HG02943 (cell line): ENCODE measurements at regions not wholly inside any gene's neighbourhood (a gene's known extent, or its start where the extent isn't known, plus 50 kb on each side); places are given as distances from the start of the nearest gene placed in this dataset.

Experiments used
- ATAC-seq: cut with Tn5 transposase; IDR thresholded peaks from one replicate; pipeline ENCODE4 v1.9.1; 2021; ENCODE audit warnings: mild to moderate bottlenecking, low read depth, moderate library complexity; ENCODE audit not compliant: unreplicated experiment

DNA sequence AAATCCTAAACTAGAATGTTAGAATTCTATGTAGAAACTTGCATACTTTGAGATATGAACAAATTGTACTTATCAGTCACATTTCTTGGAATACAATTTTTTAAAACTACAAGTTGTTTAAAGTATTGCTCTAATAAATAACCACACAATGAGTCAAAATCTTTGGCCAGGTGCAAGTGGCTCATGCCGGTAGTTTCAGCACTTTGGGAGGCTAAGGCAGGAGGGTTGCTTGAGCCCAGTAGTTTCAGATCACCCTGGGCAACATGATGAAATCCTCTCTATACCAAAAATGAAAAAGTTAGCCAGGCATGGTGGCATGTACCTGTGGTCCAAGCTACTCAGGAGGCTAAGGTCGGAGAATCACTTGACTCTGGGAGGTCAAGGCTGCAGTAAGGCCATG is 257.8 kb downstream of the COX7C start:
- ATAC-seq, result no peak

DNA sequence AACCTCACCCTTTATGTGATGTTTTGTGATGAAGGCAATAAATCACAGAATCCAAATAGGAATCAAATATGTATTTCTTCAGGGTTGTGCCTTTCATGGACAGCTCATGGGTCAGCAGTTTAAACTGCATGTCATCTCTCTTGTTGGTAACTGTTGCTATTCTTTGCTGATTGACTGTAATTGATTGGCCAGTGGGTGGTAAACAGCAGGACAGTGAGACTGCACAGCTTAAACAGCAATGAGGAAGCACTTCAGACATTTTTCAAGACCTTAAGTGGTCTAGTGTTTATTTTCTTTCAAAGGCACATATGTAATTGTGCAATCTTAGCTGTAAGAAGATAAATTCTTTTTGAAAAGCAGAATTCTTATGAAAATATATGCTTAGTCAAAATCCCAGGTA is 260.5 kb downstream of the COX7C start:
- ATAC-seq, result no peak

DNA sequence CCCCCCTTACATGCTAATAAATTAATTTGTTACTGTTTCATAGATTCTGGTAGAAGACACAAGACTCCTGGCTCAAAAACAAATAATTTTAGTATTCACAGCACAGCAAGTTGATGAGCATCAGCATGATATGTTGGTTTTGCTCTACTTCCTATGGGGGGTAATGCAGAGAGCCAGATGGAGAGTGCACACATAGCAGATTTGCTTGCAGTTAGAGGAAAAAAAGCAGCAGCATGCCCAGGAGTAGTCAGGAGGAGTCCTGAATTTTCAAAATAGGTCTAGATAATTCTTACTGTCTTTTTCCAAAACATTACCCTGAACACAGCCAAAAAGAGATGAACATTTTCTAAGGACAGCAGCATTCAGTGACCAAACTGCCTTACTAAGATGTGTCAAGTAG is 261.3 kb downstream of the COX7C start:
- no peak for ATAC-seq

DNA sequence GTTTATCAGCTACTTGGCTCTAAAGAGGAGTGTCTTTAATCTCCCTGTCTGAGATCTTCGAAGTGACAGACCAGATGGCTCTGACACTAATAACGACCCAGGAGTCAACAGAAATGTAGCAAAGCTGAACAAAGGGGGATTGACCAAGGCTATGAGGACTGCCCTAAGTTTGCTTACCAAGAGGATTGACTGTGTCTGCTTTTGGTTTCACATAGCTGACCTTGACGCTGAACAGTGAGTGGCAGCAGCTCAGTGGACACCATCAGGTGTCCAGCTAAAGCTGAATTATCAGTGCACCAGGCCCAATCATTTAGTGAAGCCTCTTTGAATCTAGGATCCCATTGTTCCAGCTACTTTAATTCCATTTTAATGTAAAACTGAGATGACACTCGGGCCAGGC is 262.6 kb downstream of the COX7C start:
- no peak for ATAC-seq

DNA sequence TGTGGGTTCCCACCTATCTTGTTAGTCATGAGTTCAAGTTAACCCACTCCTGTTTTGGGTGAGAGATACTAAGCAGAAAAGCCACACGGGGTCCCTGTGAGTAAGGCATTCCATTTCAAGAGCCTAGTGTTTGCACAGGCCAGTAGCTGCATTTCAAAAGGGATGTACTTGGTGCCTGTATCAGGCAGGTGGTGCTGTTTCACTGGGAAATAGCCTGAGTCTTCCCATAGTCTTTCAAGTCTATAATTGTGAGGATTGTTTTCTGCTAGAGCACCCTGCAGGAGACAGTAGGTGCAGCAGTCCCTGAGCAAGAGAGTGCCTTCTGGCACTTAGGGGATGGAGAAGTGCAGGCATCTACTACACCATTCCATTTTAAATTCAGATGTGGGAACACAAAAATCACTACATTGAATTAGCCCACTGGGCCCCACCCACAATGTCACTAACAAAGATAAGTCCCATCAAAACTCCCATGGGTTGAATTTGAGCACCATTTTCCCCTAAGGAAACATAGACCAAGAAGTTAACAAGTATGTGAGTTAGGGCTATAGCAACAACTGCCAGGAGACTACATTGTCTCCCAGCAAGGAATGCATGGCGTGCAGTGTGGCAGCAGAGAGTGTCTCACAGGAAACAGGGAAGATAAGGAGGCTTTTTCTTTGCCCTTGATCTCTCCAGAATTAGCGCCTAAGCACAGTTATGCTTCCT is 263.2 kb downstream of the COX7C start:
- ATAC-seq, result peak; percentile 91

DNA sequence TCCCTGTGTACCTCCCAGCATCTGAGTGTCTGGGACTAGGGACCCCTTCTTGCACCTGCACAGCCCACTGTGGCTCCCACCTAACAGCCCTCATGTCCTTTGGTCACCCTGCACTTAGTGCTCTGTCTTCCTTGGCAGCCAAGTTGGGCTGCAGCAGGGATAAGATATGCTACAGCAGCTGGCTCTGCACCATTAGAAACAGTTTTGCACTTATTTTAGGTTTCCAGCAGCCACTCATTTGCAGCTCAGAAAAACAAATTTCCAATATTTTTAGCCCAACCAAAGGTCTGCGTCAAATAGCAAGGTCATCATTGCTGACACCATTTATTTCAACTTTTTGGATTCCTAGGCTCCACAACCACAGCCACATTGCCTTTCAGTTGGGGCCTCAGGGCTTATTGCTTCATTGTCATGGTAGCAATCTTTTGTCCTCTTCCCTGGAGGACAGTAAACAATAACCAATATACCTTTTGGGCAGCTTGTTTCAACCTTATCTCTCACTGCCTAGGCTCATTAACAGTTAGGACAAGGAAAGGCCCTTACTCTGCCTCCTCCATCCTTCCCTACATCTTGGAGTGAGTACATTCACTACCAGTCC is 263.9 kb downstream of the COX7C start:
- no peak for ATAC-seq

GRCh38 chr5:86884608-86885007 is 266.9 kb downstream of the COX7C start:
- no peak for ATAC-seq

DNA sequence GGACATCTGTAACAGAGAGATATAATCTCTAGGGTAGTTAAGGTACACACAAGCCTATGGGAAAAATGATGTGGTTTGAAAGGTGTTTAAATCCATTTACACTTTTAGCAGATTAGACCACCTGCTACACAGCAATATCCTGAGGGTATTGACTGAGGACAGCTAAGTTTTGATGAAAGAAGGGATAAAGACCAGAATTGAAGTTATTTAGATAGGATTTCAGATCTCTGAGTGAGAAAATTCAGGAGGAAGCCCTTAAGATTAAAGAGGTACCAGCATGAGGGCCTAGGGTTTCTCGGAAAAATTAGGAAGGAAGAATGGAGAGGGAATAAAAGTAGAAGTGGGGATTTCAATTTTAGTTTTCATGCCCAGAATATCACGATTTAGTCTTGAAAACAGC is 267.3 kb downstream of the COX7C start:
- no peak for ATAC-seq

- no peak for ATAC-seq
Measured at GRCh38 chr5:86885489-86886230, 267.9 kb downstream of the COX7C start.

GRCh38 chr5:86890375-86890774 is 272.6 kb downstream of the COX7C start:
- ATAC-seq, result no peak

GRCh38 chr5:86894056-86894455 is 276.3 kb downstream of the COX7C start:
- no peak for ATAC-seq

- ATAC-seq, result no peak
Measured at GRCh38 chr5:86896916-86897315, 279.2 kb downstream of the COX7C start.

DNA sequence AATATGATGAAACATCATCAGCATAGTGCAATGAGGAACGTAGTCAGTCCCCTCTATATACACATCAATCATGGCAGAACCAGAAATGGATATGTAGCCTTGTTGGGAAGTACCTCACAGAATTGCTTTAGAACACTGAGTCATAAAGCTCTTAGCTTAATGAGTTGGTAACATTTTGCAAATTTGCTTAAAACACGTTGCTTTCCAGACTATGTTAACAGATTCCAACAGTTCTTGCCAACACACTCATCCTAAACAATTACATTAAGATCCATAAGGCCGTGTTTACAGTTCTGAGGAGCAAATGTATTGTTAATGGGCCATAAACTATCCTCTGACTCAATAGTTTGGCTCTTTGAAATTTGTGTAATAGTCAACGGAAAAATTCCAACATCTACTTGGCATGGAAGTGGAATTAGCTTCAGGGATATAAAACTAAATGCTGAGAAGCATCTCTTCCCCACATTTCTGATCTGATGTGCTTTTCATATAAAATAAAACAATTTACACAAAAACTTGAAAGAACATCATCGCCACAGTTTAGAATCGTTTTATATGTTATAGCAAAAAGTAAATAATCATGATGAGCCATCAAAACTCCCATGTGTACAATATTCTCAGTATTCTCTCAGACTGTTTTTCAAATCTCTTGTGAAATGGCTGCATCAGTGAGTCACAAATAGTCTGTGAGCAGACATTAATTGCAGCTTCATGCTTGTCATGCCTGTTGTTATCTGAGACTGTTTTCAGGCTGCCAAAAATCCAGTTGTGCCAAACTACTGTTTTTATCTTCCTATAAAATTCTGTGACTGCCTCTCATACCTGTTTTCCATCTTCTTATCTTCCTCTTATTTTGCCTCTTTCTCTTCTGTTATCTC is 291.9 kb downstream of the COX7C start:
- ATAC-seq, result no peak

DNA sequence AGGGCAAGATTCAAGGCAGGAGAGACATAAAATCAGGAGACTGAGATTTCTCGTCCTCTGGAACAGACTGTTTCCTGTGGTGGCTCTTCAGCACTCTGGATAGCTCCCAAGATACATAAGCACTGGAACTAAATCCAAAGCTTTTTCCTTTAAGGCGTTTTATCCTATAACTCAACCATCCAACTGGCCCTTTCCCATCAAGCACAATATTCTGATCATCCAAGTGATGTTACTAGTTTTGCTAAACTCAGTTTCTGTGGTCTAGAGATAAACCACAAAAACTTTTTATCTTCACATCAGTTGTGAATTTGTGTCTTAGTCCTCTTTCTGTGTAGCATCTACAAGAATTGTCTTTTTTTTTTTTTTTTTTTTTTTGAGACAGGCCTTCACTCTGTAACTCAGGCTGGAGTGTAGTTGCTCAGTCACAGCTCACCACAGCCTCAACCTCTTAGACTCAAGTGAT is 299.4 kb downstream of the COX7C start:
- no peak for ATAC-seq

DNA sequence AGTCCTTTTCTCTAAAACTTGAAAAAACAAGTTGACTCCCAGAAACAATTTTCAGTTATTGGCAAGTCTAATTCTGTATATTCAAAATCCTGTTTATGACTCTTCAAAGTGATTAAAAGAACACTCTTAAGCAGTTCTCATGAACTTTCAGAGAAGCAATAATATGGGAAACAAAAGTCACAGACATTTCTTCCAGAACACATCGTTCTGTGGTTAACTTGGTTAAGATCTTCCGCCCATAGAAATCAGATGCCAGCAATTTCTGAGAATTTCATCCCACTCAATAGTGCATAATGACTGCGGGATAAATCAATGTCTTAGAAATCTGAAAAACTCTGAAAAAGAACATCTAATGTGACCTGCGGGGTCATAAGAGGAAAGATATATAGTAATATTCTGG is 300.5 kb downstream of the COX7C start:
- no peak for ATAC-seq

- no peak for ATAC-seq
Measured at GRCh38 chr5:86926033-86926432, 308.3 kb downstream of the COX7C start.

DNA sequence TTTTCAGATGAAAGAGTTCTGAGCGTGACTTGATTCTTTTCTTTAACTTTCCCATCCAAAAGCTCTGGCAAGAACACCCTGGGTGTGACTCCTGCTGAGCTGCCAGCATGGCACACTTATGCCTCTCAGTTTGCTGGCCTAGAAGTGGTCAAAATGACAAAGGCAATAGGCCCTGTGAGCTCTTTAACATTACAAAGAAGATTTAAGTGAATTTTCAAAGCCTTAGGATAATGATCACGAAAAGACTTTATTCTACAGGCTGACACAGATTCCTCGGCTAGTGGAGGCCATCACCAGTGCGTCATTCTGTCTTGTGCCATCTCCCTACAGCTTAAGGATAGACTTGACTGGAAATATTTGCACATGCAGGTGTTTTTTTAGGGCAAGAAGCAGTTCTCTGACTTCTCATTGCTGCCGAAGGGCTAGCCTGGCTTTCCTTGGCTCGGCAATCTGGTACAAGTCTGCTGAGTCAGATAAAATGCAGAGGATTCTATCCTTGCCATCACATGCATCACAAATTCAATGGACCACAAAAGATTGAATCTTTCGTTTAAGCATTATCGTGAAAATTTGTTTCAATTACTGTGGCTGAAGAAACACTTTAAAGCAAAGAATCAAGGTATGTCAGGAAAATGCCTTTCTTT is 311.5 kb downstream of the COX7C start:
- no peak for ATAC-seq

DNA sequence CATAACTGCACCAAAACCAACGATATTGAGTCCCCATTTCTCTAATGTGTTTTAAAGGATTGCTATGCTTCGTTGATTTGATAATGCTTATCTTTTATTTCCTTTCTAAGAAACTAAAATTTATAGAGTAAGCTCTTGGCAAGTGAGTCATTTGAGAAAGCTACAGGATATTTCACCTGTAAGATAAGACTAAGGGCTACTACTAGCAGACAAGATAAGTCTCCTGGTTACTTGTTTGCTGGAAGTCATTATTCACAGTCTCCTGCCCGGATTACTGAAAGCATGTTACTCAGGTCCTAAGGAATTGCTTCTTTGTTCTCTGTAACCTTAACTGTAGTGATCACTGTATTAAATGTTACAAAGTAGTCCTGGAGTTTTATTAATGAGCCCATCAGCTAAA is 315.9 kb upstream of the RASA1 start:
- no peak for ATAC-seq

DNA sequence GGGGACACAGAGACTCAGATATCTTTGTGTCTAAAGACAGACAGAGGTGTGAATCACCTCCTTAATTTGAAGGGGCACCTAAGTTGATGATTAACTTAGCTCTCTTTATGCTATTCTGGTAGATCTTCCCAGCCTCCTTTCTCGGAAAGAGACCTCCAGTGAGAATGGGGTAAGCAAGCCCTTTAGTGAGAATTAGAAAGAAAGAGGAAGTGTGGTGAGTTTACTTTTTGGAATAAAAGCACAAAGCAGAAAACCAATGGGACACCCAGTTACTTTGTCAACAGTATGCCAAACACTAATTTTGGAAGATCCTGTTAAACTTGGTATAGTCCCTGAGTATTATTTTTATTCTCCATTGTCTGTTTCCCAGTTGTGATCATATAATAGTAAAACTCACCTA is 302.8 kb upstream of the RASA1 start:
- no peak for ATAC-seq

DNA sequence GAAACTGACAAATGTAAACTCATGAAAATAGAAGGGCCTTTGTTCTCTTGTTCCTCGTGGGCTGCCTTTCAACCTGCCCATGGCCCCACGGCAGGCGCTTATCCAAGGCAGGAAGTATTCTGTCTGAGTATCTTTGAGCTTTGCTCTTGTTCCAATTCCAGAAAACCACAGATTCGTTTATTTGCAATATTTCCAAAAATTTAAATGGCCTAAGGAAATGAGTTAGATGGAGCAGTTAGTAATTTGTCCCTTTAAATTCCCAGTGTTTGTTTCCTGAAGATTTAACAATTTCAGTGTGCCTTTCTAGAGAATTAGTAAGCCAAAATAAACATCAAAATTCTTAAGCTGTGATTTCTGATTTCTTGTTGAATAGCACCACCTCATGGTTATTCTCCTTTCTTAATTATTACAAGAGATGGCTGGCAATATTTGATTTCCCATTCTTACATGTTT is 299.4 kb upstream of the RASA1 start:
- ATAC-seq, result no peak
